AG04449 (cell line): ENCODE measurements at regions not wholly inside any gene's neighbourhood (a gene's known extent, or its start where the extent isn't known, plus 50 kb on each side); places are given as distances from the start of the nearest gene placed in this dataset.

Experiments
- CTCF ChIA-PET: fragments of 350-600 bp; formaldehyde crosslinking; extraction: SDS; loops from one replicate; lab custom pipeline; 2021; ENCODE audit warnings: antibody characterized with exemption; lab: Yijun Ruan, JAX
- POLR2A ChIA-PET: fragments of 400-600, 350-600 bp; formaldehyde crosslinking; extraction: SDS; loops from one replicate; lab custom pipeline; 2020; ENCODE audit warnings: antibody characterized with exemption, inconsistent platforms; lab: Yijun Ruan, JAX
- DNase-seq: peaks from one replicate; pipeline ENCODE4 v3.0.0-alpha.2; 2010; ENCODE audit warnings: low read depth, low spot score
- H3K4me3 ChIP-seq: 2 replicates; pipeline ENCODE4 v1.5.1; 2011; ENCODE audit warnings: low read depth, mild to moderate bottlenecking, control low read depth, low read length
- TF ChIP-seq, protein P1 (sequence below): IDR thresholded peaks from one replicate; pipeline ENCODE4 v1.5.1; 2011; ENCODE audit warnings: mild to moderate bottlenecking, moderate library complexity, low read length, control low read depth, inconsistent platforms; ENCODE audit not compliant: insufficient read depth; ENCODE audit errors: missing control alignments

DNA sequence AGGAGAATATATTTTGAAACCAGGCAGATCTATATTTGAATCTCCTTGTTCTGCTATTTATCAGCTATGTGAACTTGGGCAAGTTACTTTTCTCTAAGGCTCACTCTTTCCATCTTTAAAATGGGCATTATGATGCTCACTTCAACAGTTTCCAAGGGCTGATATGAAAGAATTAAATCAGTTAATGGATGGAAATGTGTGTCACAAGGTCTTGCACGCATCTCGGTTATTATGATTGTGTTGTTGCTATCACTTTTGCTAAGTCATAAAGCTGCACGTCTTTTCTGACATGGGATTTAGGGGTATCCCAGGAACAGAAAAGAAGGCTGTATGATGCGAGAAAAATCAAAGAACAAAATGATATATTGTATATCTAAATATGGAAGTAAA lies 721.5 kb upstream of the TBX3 start:
- ChIA-PET POLR2A (interaction anchor here (2.4 kb wide), 1 partner anchor 721 kb away, joined by 6 read pairs; the partner anchor contains the start of gene TBX3), CTCF (interaction anchor here (0.8 to 1.3 kb wide), 3 partner anchors 10 to 552 kb away, joined by 3 read pairs; no protein-coding TSS in a partner anchor)
- no peak for DNase-seq
- no peak overlapping the region for H3K4me3 ChIP-seq
- TF ChIP-seq, protein P1, sequence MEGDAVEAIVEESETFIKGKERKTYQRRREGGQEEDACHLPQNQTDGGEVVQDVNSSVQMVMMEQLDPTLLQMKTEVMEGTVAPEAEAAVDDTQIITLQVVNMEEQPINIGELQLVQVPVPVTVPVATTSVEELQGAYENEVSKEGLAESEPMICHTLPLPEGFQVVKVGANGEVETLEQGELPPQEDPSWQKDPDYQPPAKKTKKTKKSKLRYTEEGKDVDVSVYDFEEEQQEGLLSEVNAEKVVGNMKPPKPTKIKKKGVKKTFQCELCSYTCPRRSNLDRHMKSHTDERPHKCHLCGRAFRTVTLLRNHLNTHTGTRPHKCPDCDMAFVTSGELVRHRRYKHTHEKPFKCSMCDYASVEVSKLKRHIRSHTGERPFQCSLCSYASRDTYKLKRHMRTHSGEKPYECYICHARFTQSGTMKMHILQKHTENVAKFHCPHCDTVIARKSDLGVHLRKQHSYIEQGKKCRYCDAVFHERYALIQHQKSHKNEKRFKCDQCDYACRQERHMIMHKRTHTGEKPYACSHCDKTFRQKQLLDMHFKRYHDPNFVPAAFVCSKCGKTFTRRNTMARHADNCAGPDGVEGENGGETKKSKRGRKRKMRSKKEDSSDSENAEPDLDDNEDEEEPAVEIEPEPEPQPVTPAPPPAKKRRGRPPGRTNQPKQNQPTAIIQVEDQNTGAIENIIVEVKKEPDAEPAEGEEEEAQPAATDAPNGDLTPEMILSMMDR: no peak

DNA sequence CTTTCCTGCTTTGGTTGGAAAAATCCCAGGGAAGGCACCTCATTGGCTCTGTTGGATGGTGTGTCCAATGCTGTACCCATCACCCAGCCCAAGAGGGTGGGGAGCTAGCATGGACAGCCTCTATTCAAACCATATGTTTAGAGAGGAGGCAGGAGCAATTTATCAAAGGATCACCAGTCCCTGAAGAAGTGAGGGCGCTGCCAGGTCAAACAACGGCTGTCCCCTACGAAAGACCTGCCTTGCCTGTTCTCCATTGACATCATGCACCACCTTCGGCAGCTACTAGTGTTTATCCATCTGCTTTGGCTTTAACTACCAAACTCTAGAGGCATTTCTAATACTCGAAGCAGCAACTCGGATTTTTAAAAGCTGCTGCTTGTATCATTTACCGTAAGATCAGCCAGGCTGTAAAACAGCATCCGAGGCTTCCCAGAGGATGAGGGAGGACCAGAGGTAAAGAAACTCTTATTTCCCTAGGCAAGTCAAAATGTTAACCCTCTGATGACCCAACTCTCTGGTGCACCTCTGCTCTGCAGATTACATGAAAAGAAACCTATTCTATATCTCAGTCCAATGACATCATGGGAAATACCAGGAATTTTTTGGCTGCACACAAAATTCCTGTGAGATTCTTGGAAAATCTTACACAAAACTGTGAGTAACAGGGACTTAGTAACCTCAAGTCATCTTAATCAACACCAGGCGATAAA lies 720.9 kb upstream of the TBX3 start:
- no peak overlapping the region; the same call in 1 of the 2 replicates for H3K4me3 ChIP-seq
- ChIA-PET CTCF (interaction anchor here (0.8 to 1.3 kb wide), 4 partner anchors 10 to 737 kb away, joined by 3 to 4 read pairs (median 3); no protein-coding TSS in a partner anchor), POLR2A (interaction anchor here (2.4 kb wide), 1 partner anchor 721 kb away, joined by 6 read pairs; the partner anchor contains the start of gene TBX3)
- TF ChIP-seq, protein P1: no peak
- peak; percentile 84 for DNase-seq

DNA sequence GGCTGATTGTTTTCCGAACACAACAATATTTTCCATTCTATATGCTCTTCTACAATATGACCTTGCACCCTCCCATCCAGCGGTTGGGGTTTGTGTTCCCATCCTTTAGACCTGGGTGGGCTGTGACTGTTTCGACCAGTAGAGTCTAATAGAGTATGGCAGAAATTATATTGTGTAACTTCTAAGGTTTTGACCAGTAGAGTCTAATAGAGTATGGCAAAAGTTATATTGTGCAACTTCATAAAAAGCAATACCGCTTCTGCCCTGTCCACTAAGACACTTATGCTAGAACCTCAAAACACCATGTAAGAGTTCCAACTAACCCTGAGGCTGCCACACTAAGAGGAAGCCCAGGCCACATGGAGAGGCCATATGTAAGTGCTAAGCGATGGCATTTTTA lies 719.7 kb upstream of the TBX3 start:
- no peak overlapping the region for H3K4me3 ChIP-seq
- CTCF ChIA-PET: interaction anchor here (1.1 kb wide), 1 partner anchor 736 kb away, joined by 4 read pairs; no protein-coding TSS in a partner anchor
- POLR2A ChIA-PET: interaction anchor here (2.4 kb wide), 1 partner anchor 719 kb away, joined by 6 read pairs; the partner anchor contains the start of gene TBX3
- TF ChIP-seq, protein P1: no peak
- no peak for DNase-seq

- POLR2A ChIA-PET: interaction anchor here (2.4 kb wide), 1 partner anchor 719 kb away, joined by 6 read pairs; the partner anchor contains the start of gene TBX3
- CTCF ChIA-PET: no interaction called here
- no peak for DNase-seq
- TF ChIP-seq, protein P1: no peak
- no peak overlapping the region for H3K4me3 ChIP-seq
These were observed 719.3 kb upstream of the TBX3 start for GRCh38 chr12:115403253-115403652.

GRCh38 chr12:115402443-115403180 lies 718.6 kb upstream of the TBX3 start:
- DNase-seq: no peak
- TF ChIP-seq, protein P1: no peak
- ChIA-PET POLR2A (no interaction called here), CTCF (no interaction called here)
- no peak overlapping the region for H3K4me3 ChIP-seq

- TF ChIP-seq, protein P1: no peak
- no peak overlapping the region for H3K4me3 ChIP-seq
- ChIA-PET POLR2A (no interaction called here), CTCF (no interaction called here)
- no peak for DNase-seq
These were observed 717.8 kb upstream of the TBX3 start for GRCh38 chr12:115401761-115402160.
